ENCODE measurements at regions not wholly inside any gene's neighbourhood (a gene's known extent, or its start where the extent isn't known, plus 50 kb on each side); places are given as distances from the start of the nearest gene placed in this dataset.
"Not testable (repeated sequence)": the region's sequence is repeated elsewhere in the genome, so short reads cannot be mapped to it uniquely, and the experiment has no call there.

- not testable (repeated sequence) for FAIRE-seq; DNase-seq (ENCODE audit: insufficient read length, low spot score)
These were observed 824.7 kb downstream of the LRRTM4 start for GRCh38 chr2:76697439-76697838.

DNA sequence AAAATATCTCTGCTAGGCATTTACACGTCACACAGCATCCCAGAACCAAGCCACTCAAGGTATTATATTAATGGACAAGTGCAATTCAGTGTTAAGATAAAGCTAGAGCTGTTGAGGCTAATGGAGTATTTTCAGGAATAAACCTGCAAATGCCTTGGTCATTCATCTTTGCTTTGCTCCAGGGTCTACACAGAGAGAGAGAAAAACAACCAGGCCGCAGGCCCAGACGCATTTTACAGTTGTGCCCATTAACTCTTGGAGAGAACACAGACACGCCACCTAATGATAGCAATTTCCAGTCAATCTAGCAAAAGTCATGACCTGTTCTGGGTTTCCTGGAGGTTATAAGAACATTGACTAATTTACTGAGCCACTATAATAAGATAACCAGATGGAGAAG is 829.3 kb downstream of the LRRTM4 start:
- no peak for DNase-seq (ENCODE audit: insufficient read length, low spot score)
- FAIRE-seq: no peak
- TF ChIP-seq POLR2A (IDR thresholded peaks at IDR 0.05; ENCODE audit: low read depth, low read length): no peak

DNA sequence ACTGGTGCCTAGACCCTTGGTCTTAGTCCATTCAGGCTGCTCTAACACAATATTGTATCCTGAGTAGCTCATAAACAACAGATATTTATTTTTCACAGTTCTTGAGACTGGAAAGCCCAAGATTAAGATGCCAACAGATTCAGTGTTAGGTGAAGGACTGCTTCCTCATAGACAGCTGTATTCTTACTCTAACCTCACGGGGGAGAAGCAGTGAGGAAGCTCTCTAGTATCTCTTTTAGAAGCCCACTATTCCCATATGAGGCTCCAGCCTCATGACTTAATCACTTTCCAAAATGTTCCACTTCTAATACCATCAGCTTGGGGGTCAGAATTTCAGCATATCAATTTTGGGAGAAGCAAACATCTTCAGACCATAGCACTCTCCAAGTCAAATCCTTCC is 833.4 kb downstream of the LRRTM4 start:
- FAIRE-seq: no peak
- no peak for TF ChIP-seq POLR2A (IDR thresholded peaks at IDR 0.05; ENCODE audit: low read depth, low read length)
- DNase-seq (ENCODE audit: insufficient read length, low spot score): no peak

DNA sequence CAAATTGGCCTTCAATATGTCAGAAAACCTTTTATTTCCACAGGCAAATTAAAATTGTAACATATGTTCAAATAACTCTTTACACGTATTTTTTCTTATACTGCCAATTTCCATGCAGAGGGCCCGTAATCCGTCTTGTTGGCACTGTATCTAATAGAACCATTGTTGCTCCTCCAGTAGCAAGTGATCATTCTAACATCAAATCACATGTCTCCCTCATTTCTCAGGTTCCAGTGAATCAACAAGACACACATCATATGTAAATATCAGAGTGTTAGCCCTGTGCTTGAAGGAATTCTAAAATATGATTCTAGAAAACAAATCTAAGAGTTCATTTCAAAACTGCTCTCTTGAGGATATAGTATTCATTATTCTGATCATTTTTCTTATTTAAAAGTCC is 834.3 kb downstream of the LRRTM4 start:
- no peak for TF ChIP-seq POLR2A (IDR thresholded peaks at IDR 0.05; ENCODE audit: low read depth, low read length)
- no peak for FAIRE-seq
- no peak for DNase-seq (ENCODE audit: insufficient read length, low spot score)

DNA sequence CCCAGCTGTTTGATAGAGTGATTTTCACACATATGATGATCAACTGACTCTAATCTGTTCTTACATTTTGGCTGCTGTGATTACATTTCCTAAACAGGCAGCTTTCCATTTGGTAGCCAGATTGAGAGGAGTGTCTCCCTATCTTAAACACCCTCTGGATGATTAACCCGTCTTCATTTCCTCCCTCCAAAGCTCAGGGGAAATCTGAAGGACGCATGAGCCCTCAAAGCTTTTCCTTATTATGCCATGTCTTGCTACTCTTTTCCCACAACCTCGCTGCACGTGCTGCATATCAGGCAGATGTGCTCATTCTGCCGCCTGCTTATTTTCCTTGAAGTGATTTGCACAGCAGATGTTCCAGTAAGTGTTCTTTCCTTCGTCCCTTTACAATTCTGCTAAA is 837.4 kb downstream of the LRRTM4 start:
- FAIRE-seq: no peak
- no peak for TF ChIP-seq POLR2A (IDR thresholded peaks at IDR 0.05; ENCODE audit: low read depth, low read length)
- DNase-seq (ENCODE audit: insufficient read length, low spot score): no peak

DNA sequence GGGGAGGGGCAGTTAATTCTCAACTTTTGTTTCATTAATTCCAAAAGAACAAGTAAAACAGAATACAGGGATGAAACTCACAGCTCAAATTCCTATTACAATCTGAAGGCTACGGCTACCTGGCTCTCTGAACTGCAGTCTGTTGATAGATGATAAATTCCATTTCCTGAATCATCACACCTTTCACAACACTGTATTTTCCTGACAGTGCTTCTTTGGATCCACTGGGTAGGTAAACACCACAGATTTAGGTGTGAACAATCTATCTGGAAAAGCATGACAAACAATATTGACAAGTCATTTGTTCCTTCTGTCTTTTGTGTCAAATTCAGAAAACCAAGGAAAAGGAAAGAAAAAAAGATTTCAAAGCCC is 843.2 kb downstream of the LRRTM4 start:
- no peak for FAIRE-seq
- no peak for TF ChIP-seq POLR2A (IDR thresholded peaks at IDR 0.05; ENCODE audit: low read depth, low read length)

GRCh38 chr2:76678383-76679024 is 843.7 kb downstream of the LRRTM4 start:
- DNase-seq (ENCODE audit: insufficient read length, low spot score): no peak
- no peak for TF ChIP-seq POLR2A (IDR thresholded peaks at IDR 0.05; ENCODE audit: low read depth, low read length)
- no peak for FAIRE-seq

More for the DNA sequence above, 843.2 kb downstream of the LRRTM4 start:
- no peak for DNase-seq (ENCODE audit: insufficient read length, low spot score)

- DNase-seq (ENCODE audit: insufficient read length, low spot score) (no peak), FAIRE-seq (no peak)
- no peak for TF ChIP-seq POLR2A (IDR thresholded peaks at IDR 0.05; ENCODE audit: low read depth, low read length)
These were observed 847.0 kb downstream of the LRRTM4 start for GRCh38 chr2:76675212-76675611.

GRCh38 chr2:76672798-76673197 is 849.4 kb downstream of the LRRTM4 start:
- no peak for TF ChIP-seq POLR2A (IDR thresholded peaks at IDR 0.05; ENCODE audit: low read depth, low read length)
- FAIRE-seq: no peak
- no peak for DNase-seq (ENCODE audit: insufficient read length, low spot score)

DNA sequence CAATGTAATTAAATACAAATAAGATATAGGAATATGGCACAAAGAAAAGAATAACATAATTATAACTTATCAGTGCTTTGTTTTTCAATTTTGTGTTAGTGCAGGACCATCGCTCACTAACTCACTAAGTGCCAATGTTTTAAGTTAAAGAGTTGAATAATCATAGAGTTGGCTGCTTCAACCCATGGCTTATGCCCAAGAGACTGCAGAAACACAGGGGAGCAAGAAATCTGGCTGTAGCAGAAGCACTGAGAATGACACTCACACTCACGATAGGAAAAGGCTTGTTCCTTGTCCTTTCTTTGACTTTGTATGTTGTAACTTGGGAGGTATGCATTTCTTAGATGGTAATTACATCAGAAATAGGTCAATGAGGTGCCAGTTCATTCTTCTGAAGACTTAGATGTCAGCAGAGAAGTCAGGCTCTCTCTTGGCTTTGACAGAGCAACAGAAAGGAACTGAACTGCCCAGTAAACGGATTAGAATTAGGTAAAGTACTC is 852.2 kb downstream of the LRRTM4 start:
- no peak for TF ChIP-seq POLR2A (IDR thresholded peaks at IDR 0.05; ENCODE audit: low read depth, low read length)
- no peak for FAIRE-seq
- DNase-seq (ENCODE audit: insufficient read length, low spot score): no peak

DNA sequence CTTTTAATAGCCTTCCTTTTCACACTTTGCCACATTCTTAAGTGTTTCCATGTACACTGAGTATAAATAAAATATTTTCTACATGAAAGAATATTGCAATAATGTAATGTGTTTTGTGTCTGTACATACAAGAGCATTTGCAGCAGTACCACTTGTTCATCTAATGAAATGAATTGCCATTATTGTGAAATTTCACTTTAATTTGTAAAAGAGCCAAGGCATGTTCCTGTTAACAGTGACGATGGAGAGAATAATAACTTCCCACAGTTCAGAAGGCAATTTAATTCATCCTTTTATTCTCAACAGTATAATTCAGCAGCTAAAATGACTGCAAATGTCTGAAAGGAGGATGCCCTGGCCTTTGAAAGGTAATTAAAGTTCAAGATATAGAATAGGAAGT is 853.9 kb downstream of the LRRTM4 start:
- FAIRE-seq (no peak), DNase-seq (ENCODE audit: insufficient read length, low spot score) (no peak)
- no peak for TF ChIP-seq POLR2A (IDR thresholded peaks at IDR 0.05; ENCODE audit: low read depth, low read length)

GRCh38 chr2:76667821-76668271 is 854.3 kb downstream of the LRRTM4 start:
- no peak for TF ChIP-seq POLR2A (IDR thresholded peaks at IDR 0.05; ENCODE audit: low read depth, low read length)
- FAIRE-seq: no peak

DNA sequence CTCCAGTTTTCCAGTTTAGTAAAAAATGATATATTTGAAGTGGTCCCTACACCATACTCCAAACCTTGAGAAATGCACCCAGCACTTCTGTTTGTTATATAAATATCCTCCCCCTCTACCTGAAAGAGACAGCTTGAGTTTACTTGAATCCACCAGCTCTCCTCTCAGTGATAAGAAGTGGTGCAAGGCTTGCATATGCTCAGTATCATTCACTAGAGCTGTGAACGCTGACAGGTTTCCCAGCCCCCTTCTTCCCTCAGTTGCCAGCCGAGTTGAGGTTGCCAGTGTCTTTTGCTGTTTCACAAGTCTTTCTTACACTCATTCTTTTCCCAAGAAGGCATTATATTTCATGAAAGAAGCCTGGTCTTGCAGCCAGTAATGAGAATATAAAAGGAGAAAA is 880.0 kb downstream of the LRRTM4 start:
- TF ChIP-seq POLR2A (IDR thresholded peaks at IDR 0.05; ENCODE audit: low read depth, low read length): no peak
- DNase-seq (ENCODE audit: insufficient read length, low spot score): no peak

More at GRCh38 chr2:76667821-76668271, 854.3 kb downstream of the LRRTM4 start:
- no peak for DNase-seq (ENCODE audit: insufficient read length, low spot score)

GRCh38 chr2:76641506-76641905 is 880.7 kb downstream of the LRRTM4 start:
- DNase-seq (ENCODE audit: insufficient read length, low spot score): no peak
- no peak for TF ChIP-seq POLR2A (IDR thresholded peaks at IDR 0.05; ENCODE audit: low read depth, low read length)
- FAIRE-seq: no peak

More for the DNA sequence above, 880.0 kb downstream of the LRRTM4 start:
- FAIRE-seq: no peak

DNA sequence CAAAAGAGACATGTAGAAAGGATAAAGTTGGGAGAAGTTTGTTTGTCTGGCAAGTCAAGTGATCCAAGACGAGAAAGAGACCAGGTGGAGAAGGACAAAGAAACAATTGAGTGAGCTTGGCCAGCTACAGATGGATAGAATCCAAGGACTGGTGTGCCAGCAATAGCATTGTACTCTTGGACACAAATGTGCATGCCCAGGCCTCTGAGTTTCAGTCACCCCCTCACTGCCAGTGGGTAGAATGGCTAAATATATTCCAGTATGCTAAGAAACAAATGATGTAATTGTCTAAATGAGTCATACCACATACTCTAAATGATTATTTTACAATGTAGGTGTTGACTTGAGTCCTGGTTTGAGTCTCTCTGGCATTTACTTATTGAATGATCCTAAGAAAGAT is 881.3 kb downstream of the LRRTM4 start:
- TF ChIP-seq POLR2A (IDR thresholded peaks at IDR 0.05; ENCODE audit: low read depth, low read length): no peak
- FAIRE-seq (no peak), DNase-seq (ENCODE audit: insufficient read length, low spot score) (no peak)

Data from H54 (cell line).